ENCODE measurements at regions not wholly inside any gene's neighbourhood (a gene's known extent, or its start where the extent isn't known, plus 50 kb on each side); places are given as distances from the start of the nearest gene placed in this dataset.

DNA sequence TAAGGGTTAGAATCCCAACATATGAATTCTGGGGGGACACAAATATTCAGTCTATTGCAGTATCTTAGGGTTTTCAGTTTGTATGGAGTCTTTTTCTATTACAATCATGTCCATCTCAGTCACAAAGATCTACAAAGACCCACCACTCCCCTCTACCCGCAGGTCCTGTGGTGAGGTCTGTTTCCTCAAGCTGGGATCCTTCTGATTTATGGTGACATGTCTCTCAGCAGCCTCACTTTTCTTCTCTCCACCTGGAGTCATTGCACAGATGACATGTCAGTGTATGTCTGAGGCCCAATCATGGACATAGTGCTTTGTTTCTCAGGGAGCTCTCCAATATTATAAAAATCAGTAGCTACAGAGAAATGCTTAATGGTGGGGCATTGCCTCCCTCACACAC lies 113.4 kb upstream of the RAB27B start:
- no peak for TF ChIP-seq CTCF (IDR thresholded peaks at IDR 0.05)
- no peak for TF ChIP-seq POLR2AphosphoS5 (IDR thresholded peaks at IDR 0.05)
- no peak for TF ChIP-seq POLR2A (IDR thresholded peaks at IDR 0.05)
- TF ChIP-seq EP300 (IDR thresholded peaks at IDR 0.05): no peak

Data from stomach (tissue), 4 donors.